Stimulated activated naive B cell treated with anti-CD40 and anti-IgM and Interleukin-4, amounts not matched to agents 10 μg/mL and 1 μg/mL and 100 μg/mL, for 72 hours (primary cell): ENCODE measurements at regions not wholly inside any gene's neighbourhood (a gene's known extent, or its start where the extent isn't known, plus 50 kb on each side); places are given as distances from the start of the nearest gene placed in this dataset.
"Not testable (repeated sequence)": the region's sequence is repeated elsewhere in the genome, so short reads cannot be mapped to it uniquely, and the experiment has no call there.

ENCODE experiments used
- ATAC-seq, 2 donors: fragments of 150-1000 bp; cut with Tn5 transposase; replicated peaks; 2 replicates each; pipeline ENCODE4 v1.10.0; 2021; ENCODE audit warnings: moderate library complexity in 1 of 2
- DNase-seq: peaks from one replicate; pipeline ENCODE4 v3.0.0; 2021
- H3K27ac Mint-ChIP-seq: one replicate; pipeline ENCODE4 v1.8.0; 2022; ENCODE audit warnings: mild to moderate bottlenecking, mixed read lengths
- H3K27me3 Mint-ChIP-seq, 2 donors: one replicate each; pipeline ENCODE4 v1.8.0; 2022; ENCODE audit warnings: mixed read lengths in 2 of 2
- H3K36me3 Mint-ChIP-seq, 2 donors: one replicate each; pipeline ENCODE4 v1.8.0; 2022; ENCODE audit warnings: mixed read lengths in 2 of 2, mild to moderate bottlenecking in 1 of 2
- H3K4me1 Mint-ChIP-seq, 2 donors: one replicate each; pipeline ENCODE4 v1.8.0; 2022; ENCODE audit warnings: mixed read lengths in 2 of 2, mild to moderate bottlenecking in 1 of 2
- H3K4me3 Mint-ChIP-seq, 2 donors: one replicate each; pipeline ENCODE4 v1.8.0; 2022; ENCODE audit warnings: mild to moderate bottlenecking in 2 of 2, mixed read lengths in 2 of 2, moderate library complexity in 1 of 2
- H3K9me3 Mint-ChIP-seq, 2 donors: one replicate each; pipeline ENCODE4 v1.8.0; 2022; ENCODE audit warnings: mixed read lengths in 2 of 2, mild to moderate bottlenecking in 1 of 2

DNA sequence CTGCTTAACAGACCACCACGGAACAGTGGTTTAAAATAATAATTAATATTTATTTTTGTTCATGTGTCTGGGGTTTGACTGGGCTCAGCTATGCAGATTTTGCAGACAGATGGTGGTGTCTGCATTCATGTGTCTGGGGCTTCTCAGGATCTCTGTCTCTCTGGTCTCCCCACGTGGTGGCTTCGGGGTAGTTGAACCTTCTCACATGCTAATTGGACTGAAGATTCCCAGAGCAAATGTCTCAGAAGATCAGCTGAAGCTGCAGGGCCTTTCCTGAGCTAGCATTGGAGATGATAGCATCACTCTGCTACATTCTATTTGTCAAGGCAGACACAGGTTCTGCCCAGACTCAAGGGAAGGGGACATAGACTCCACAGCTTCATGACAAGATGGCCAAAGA is 109.1 kb upstream of the DNAH14 start:
- H3K36me3 Mint-ChIP-seq: no peaks in the 10 kb centered on the region
- H3K27me3 Mint-ChIP-seq: peaks cover 10 to 18% of the 10 kb centered on the region in 2 donors
- no peak for ATAC-seq
- no peak overlapping the region for H3K27ac Mint-ChIP-seq
- H3K9me3 Mint-ChIP-seq: peaks cover 18% of the 10 kb centered on the region in 2 donors
- no peak for DNase-seq
- H3K4me1 Mint-ChIP-seq: no peaks in the 10 kb centered on the region
- H3K4me3 Mint-ChIP-seq: no peak overlapping the region

DNA sequence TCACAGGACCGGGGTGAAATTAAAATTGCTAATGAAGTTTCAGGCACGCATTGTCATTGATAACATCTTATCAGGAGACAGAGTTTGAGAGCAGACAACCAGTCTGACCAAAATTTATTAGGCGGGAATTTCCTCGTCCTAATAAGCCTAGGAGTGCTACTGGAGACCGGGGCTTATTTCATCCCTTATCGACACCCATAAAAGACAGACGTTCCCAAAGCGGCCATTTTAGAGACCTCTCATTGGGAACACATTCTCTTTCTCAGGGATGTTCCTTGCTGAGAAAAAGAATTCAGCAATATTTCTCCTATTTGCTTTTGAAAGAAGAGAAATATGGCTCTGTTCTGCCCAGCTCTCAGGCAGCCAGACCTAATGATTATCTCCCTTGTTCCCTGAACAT is 107.7 kb upstream of the DNAH14 start:
- Mint-ChIP-seq H3K27me3 (peaks cover 9 to 16% of the 10 kb centered on the region in 2 donors), H3K9me3 (peaks cover 18 to 19% of the 10 kb centered on the region in 2 donors)
- H3K36me3 Mint-ChIP-seq, H3K27ac Mint-ChIP-seq, DNase-seq, ATAC-seq, H3K4me3 Mint-ChIP-seq, H3K4me1 Mint-ChIP-seq: not testable (repeated sequence)

DNA sequence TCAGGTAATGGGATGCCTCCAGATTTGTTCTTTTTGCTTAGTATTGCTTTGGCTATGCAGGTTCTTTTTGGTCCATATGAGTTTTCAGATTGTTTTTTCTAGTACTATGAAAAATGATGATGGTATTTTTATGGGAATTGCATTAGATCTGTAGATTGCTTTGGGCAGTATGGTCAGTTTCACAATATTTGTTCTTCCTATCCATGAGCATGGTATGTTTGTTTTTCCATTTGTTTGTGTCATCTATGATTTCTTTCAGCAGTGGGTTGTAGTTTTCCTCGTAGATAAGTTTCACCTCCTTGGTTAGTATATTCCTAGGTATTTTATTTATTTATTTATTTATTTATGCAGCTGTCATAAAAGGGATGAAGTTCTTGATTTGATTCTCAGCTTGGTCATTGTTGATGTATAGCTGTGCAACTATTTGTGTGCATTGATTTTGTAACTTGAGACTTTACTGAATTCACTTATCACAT is 103.9 kb upstream of the DNAH14 start:
- Mint-ChIP-seq H3K27ac (no peak overlapping the region), H3K4me1 (no peaks in the 10 kb centered on the region), H3K4me3 (no peak overlapping the region), H3K27me3 (peaks cover 18 to 23% of the 10 kb centered on the region in 2 donors), H3K36me3 (no peaks in the 10 kb centered on the region), H3K9me3 (peaks cover 15 to 19% of the 10 kb centered on the region in 2 donors)
- DNase-seq (no peak), ATAC-seq (no peak)

DNA sequence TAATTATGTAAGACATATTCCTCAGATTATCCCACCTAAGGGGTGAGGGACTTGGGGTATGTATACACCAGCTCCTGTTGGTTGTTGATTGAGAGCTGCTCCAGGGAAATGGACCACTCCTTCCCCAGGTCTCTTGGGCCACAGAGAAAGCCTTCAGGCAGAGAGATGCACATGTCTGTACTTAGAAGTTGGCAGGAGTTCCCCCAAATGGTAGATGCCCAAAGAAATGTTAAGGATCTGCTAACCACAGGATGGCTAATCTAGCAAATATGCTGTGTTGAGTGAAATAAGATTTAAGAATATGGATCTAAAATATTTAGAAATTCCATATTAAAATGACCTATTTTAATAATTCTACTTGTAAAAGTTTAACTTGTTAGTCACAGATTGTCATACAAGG is 100.8 kb upstream of the DNAH14 start:
- no peak for DNase-seq
- no peaks in the 10 kb centered on the region for H3K36me3 Mint-ChIP-seq
- no peaks in the 10 kb centered on the region for H3K4me1 Mint-ChIP-seq
- no peak overlapping the region for H3K27ac Mint-ChIP-seq
- no peak for ATAC-seq
- peaks cover 7 to 20% of the 10 kb centered on the region in 2 donors for H3K9me3 Mint-ChIP-seq
- no peak overlapping the region for H3K4me3 Mint-ChIP-seq
- H3K27me3 Mint-ChIP-seq: peaks cover 18 to 23% of the 10 kb centered on the region in 2 donors

DNA sequence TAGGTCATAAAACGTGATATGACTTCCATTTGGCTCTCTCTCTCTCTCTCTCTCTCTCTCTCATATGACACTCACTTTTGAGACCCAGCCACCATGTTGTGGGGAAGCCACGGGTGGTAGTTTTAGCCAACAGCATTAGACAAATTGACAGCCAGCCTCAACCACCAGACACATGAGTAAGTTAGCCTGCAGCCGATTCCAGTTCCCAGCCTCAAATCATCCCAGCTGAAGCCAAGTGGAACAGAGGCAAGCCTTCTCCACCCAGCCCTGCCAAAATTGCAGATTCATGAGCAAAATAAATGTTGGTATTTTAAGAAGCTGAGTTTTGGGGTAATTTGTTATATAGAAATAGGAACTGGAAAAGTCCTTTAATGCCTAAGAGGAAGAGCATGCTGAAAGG is 98.0 kb upstream of the DNAH14 start:
- Mint-ChIP-seq H3K27me3 (peaks cover 18 to 23% of the 10 kb centered on the region in 2 donors), H3K36me3 (no peaks in the 10 kb centered on the region), H3K4me3 (no peak overlapping the region), H3K4me1 (no peaks in the 10 kb centered on the region), H3K9me3 (peaks cover 4 to 9% of the 10 kb centered on the region in 2 donors), H3K27ac (no peak overlapping the region)
- ATAC-seq: no peak
- no peak for DNase-seq

DNA sequence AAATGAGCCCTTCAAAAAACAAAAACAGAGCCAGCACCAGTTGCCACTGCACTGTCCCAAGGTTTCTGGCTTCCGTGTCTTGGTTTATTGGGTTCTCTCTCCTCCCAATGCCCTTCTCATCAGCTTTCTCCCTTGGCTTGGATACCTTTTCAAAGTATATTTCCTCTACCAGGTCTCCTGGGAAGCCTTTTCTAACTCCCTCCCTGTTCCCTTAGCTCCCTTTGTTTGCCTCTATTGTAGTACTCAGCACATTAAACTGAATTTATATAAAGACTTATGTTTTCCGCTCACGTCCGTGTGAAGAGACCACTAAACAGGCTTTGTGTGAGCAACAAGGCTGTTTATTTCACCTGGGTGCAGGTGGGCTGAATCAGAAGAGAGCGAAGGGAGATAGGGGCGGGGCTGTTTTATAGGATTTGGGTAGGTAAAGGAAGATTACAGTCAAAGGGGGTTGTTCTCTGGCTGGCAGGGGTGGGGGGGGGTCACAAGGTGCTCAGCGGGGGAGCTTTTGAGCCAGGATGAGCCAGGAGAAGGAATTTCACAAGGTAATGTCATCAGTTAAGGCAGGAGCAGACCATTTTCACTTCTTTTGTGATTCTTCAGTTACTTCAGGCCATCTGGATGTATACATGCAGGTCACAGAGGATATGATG is 89.7 kb upstream of the DNAH14 start:
- not testable (repeated sequence) for H3K36me3 Mint-ChIP-seq, DNase-seq, H3K27me3 Mint-ChIP-seq, H3K4me1 Mint-ChIP-seq, H3K4me3 Mint-ChIP-seq, ATAC-seq, H3K9me3 Mint-ChIP-seq, H3K27ac Mint-ChIP-seq

DNA sequence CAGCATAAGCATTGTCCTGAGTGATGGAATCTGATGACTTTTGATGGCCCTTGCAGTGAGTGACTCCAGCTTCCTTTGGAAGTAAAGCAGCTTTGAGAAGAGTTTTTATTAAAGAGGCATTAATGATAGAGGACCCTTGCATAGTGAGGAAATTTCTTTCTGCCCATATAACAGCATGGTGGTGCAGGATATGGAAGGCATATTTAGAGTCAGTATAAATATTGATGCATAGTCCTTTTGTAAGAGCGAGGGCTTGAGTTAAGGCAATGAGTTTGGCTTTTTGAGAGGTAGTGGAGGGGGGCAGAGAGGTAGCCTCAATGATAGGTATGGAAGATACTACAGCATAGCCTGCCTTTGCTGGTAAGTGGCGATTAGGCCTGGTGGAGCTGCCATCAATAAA is 87.7 kb upstream of the DNAH14 start:
- not testable (repeated sequence) for H3K27ac Mint-ChIP-seq, DNase-seq, H3K4me3 Mint-ChIP-seq, H3K27me3 Mint-ChIP-seq, H3K36me3 Mint-ChIP-seq, H3K4me1 Mint-ChIP-seq, ATAC-seq
- peaks cover 9 to 11% of the 10 kb centered on the region in 2 donors for H3K9me3 Mint-ChIP-seq

DNA sequence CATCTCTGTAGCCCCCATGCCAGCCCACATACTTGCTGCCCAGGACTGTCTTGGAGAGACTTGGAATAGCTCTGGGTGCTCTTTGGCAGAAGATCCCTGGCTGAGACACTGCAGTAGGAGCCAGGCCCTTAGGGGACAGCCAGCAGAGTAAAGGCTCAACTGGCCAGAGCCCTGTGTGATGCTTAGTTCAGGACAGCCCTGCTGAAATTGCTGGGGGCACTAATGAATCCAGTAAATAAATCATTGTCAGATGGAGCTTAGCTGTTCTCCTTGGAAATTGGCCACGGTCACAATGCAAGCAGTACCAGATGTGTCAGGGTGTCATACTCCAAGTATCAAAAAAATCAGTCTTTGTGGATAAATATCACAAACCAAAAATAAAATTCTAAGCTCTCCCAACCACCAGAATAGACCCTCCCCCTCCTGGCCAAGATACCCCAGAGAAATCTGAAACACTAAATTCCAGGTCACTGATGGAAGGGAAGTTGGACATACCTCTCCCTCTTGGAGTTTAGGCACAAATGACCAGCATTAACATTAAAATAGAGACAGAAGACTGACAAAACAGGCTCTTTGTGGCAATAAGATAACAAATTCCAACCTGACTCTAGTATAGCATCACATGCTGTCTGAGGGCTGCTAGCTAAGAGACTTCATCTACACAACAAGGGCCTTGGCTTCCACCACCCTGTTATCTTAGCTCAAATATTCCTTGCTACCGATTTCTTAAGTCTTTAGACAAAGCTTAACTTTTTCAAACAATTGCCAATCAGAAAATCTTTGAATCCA is 83.2 kb upstream of the DNAH14 start:
- H3K9me3 Mint-ChIP-seq: peaks cover 8 to 11% of the 10 kb centered on the region in 2 donors
- peaks cover 0 to 13% of the 10 kb centered on the region in 2 donors for H3K27me3 Mint-ChIP-seq
- H3K36me3 Mint-ChIP-seq: no peaks in the 10 kb centered on the region
- no peak for ATAC-seq
- H3K27ac Mint-ChIP-seq: no peak overlapping the region
- H3K4me3 Mint-ChIP-seq: no peak overlapping the region
- DNase-seq: no peak
- no peaks in the 10 kb centered on the region for H3K4me1 Mint-ChIP-seq

DNA sequence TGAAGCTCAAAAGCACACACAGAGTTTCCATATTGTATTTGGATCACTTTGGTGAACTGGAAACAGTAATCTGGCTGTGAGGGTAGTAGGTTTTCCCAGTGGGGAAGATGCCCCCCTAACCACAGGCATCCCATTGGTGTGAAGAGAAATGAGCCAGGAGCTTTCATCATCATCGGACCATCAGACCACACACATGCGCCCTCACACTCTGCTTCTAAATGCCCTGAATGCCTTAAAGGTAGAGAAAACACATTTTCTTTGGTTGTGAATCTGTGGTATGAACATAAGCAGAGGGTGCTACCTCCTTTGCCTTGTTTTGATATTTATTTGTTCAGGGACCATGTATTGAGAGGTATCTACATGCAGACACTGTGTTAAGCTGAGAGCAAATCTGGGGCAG is 79.0 kb upstream of the DNAH14 start:
- H3K27ac Mint-ChIP-seq: no peak overlapping the region
- DNase-seq (no peak), ATAC-seq (no peak)
- no peaks in the 10 kb centered on the region for H3K4me1 Mint-ChIP-seq
- peaks cover 6 to 12% of the 10 kb centered on the region in 2 donors for H3K27me3 Mint-ChIP-seq
- H3K4me3 Mint-ChIP-seq: no peak overlapping the region
- no peaks in the 10 kb centered on the region for H3K36me3 Mint-ChIP-seq
- H3K9me3 Mint-ChIP-seq: no peaks in the 10 kb centered on the region

DNA sequence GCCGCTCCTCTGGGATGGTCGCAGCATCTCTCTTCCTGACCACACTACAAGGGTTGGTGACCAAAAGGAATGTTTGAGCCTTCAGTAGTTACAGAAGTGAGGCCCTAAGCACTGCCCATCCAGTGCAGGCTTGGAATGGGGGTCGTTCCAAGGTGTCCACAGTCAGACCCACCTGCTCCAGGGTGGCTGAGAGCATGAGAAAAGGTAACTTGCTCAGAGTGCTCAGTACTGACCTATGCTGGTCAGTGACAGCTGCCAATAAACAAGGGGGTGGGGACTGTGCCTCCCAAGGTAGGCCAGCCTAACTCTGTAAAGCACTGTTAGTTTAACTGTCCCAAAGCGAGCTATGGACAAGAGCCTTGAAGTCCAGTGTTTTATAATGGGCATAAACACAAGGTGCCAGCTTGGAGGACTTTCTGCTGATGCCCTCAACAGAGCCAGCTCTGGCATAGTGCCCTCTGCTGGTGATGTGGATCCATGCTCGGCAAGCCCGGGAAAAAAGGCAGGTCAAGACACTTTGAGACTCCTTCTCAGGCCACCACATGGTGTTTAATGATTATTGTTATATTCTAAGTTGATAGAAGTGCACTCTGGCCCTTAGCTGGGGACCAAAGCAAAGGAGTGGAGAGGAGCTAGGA is 78.1 kb upstream of the DNAH14 start:
- Mint-ChIP-seq H3K4me3 (no peak overlapping the region), H3K36me3 (no peaks in the 10 kb centered on the region), H3K4me1 (no peaks in the 10 kb centered on the region), H3K27me3 (peaks cover 10 to 12% of the 10 kb centered on the region in 2 donors), H3K9me3 (no peaks in the 10 kb centered on the region), H3K27ac (no peak overlapping the region)
- peak; percentile 11 for DNase-seq
- peak; percentile 42 to 60 for ATAC-seq

DNA sequence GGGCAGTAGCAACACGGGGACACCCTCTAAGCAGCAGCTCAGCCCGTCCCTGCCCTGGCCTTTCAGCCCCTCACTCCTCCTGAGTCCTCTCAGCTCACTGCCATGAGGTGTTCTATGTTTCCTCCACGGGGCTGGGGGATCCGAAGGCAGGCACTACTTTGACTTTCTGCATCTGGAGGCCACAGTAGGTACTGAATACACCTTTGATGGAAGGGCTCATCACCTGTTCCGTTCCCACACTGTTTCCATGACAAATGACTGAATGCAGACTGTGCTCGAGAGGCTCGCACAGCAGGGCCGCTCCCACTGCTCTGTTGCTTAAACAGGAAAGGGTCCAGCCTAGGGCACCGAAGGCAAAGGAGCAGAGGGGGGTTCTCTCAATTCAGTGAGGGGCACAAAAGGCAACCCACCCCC is 77.6 kb upstream of the DNAH14 start:
- H3K4me1 Mint-ChIP-seq: no peaks in the 10 kb centered on the region
- peaks cover 0 to 3% of the 10 kb centered on the region in 2 donors for H3K9me3 Mint-ChIP-seq
- DNase-seq (no peak), ATAC-seq (no peak)
- H3K27ac Mint-ChIP-seq: no peak overlapping the region
- H3K36me3 Mint-ChIP-seq: no peaks in the 10 kb centered on the region
- H3K27me3 Mint-ChIP-seq: peaks cover 11 to 12% of the 10 kb centered on the region in 2 donors
- no peak overlapping the region for H3K4me3 Mint-ChIP-seq

DNA sequence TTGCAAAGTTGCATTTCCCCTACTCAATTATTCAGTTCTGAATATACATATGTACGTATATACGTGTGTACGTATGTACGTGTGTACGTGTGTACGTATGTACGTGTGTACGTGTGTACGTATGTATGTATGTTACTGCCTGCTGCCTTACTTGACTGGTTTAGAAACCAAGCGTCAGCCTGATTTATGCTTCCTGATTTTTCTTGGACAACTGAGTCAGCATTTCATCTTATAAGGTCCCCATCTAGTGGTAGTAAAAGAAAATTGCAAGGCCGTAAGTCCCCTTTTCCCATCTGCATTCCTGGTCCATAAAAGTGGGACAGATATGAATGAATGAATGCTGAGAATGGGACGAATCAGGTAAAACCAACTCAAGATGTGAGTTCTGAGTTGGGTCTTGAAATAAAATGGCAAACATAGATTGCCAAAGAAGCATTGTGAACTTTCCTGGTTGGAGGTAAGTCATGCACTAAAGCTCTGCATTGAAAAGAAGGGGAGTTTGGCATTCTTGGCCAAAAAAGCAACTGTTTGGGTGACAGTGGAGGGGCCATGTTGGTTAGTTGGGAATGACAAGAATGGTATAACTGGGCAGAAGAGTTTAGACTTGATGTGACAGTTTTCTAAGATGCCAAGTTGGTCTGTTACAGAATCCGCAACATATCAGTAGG is 76.4 kb upstream of the DNAH14 start:
- H3K9me3 Mint-ChIP-seq: peaks cover 0 to 4% of the 10 kb centered on the region in 2 donors
- ATAC-seq (no peak), DNase-seq (no peak)
- H3K4me1 Mint-ChIP-seq: no peaks in the 10 kb centered on the region
- H3K36me3 Mint-ChIP-seq: no peaks in the 10 kb centered on the region
- no peak overlapping the region for H3K27ac Mint-ChIP-seq
- H3K27me3 Mint-ChIP-seq: peaks cover 11 to 12% of the 10 kb centered on the region in 2 donors
- no peak overlapping the region for H3K4me3 Mint-ChIP-seq

DNA sequence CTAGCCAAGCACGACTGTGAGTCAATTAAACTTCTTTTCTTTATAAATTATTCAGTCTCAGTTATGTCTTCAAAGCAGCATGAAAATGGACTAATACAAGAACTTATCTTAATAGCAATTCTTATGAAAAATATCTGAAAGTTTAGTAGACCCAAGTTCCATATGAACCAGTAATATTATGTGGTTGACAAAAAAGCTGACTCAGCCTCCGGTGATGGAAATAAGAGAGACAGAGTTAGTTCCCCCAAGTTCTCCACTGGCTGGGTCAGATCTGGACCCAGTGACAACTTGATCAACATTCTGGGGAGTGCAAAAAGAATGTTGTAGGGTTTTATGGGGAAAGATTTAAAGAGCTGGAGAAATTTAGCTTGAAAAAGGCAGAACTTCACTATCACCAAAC is 72.5 kb upstream of the DNAH14 start:
- Mint-ChIP-seq H3K4me1 (no peaks in the 10 kb centered on the region), H3K27me3 (peaks cover 6 to 14% of the 10 kb centered on the region in 2 donors), H3K27ac (no peak overlapping the region), H3K9me3 (peaks cover 0 to 4% of the 10 kb centered on the region in 2 donors), H3K4me3 (no peak overlapping the region), H3K36me3 (no peaks in the 10 kb centered on the region)
- DNase-seq: no peak
- no peak for ATAC-seq

DNA sequence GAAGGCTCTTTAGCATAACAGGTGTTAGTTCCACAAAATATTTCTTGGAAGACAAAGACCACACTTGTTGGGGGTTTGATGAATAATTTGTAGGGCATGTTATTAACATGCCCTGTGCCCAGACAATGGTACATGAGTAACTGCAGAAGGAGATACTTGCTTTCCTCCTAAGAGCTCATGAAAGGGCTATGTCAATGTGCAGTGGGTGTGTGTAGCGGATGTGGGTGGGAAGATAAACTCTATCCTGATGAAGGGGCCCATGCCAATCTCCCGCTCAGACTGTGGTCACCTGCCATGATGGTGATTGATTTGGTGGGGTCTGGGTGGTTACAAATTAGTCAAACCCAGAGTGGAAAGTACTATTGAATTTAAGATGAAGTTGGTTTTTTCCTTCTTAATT is 69.8 kb upstream of the DNAH14 start:
- DNase-seq (no peak), ATAC-seq (no peak)
- H3K27me3 Mint-ChIP-seq: peaks cover 6 to 8% of the 10 kb centered on the region in 2 donors
- H3K36me3 Mint-ChIP-seq: no peaks in the 10 kb centered on the region
- H3K4me3 Mint-ChIP-seq: no peak overlapping the region
- no peak overlapping the region for H3K27ac Mint-ChIP-seq
- peaks cover 2 to 9% of the 10 kb centered on the region in 2 donors for H3K9me3 Mint-ChIP-seq
- H3K4me1 Mint-ChIP-seq: no peaks in the 10 kb centered on the region
